ENCODE measurements at regions not wholly inside any gene's neighbourhood (a gene's known extent, or its start where the extent isn't known, plus 50 kb on each side); places are given as distances from the start of the nearest gene placed in this dataset.

GRCh38 chr21:31479714-31480113, 135.7 kb upstream of the TIAM1 start:
- no peak for DNase-seq (ENCODE audit: low spot score, unreplicated experiment)
- H3K9me3 Mint-ChIP-seq (ENCODE audit: low read depth) = peaks cover 9% of the 10 kb centered on the region
- H3K27me3 Mint-ChIP-seq = no peaks in the 10 kb centered on the region
- H3K4me1 Mint-ChIP-seq (ENCODE audit: low read depth) = peaks cover 4% of the 10 kb centered on the region
- no peak overlapping the region for H3K4me3 Mint-ChIP-seq (ENCODE audit: low read depth)
- peaks cover 5% of the 10 kb centered on the region for H3K36me3 Mint-ChIP-seq (ENCODE audit: insufficient read depth)
- peak overlapping the region; percentile 57 for H3K27ac Mint-ChIP-seq
- no peak for TF ChIP-seq CTCF (IDR thresholded peaks at IDR 0.05; ENCODE audit: unreplicated experiment)

- peaks cover 8% of the 10 kb centered on the region for H3K9me3 Mint-ChIP-seq (ENCODE audit: low read depth)
- peaks cover 4% of the 10 kb centered on the region for H3K36me3 Mint-ChIP-seq (ENCODE audit: insufficient read depth)
- H3K4me3 Mint-ChIP-seq (ENCODE audit: low read depth) = no peak overlapping the region
- no peaks in the 10 kb centered on the region for H3K27me3 Mint-ChIP-seq
- no peak for DNase-seq (ENCODE audit: low spot score, unreplicated experiment)
- no peak for TF ChIP-seq CTCF (IDR thresholded peaks at IDR 0.05; ENCODE audit: unreplicated experiment)
- H3K27ac Mint-ChIP-seq = no peak overlapping the region
- H3K4me1 Mint-ChIP-seq (ENCODE audit: low read depth) = peaks cover 4% of the 10 kb centered on the region
Observed at GRCh38 chr21:31479222-31479621, 135.2 kb upstream of the TIAM1 start.

GRCh38 chr21:31476263-31477022, 132.4 kb upstream of the TIAM1 start:
- DNase-seq (ENCODE audit: low spot score, unreplicated experiment) = no peak
- H3K36me3 Mint-ChIP-seq (ENCODE audit: insufficient read depth) = peaks cover under 1% of the 10 kb centered on the region
- no peaks in the 10 kb centered on the region for H3K27me3 Mint-ChIP-seq
- H3K9me3 Mint-ChIP-seq (ENCODE audit: low read depth) = peaks cover 6% of the 10 kb centered on the region
- no peak overlapping the region for H3K4me3 Mint-ChIP-seq (ENCODE audit: low read depth)
- H3K27ac Mint-ChIP-seq = no peak overlapping the region
- no peak for TF ChIP-seq CTCF (IDR thresholded peaks at IDR 0.05; ENCODE audit: unreplicated experiment)
- peaks cover 4% of the 10 kb centered on the region for H3K4me1 Mint-ChIP-seq (ENCODE audit: low read depth)

GRCh38 chr21:31475223-31475622, 131.2 kb upstream of the TIAM1 start:
- Mint-ChIP-seq H3K27me3 (no peaks in the 10 kb centered on the region), H3K4me1 (ENCODE audit: low read depth) (peaks cover 4% of the 10 kb centered on the region), H3K4me3 (ENCODE audit: low read depth) (no peak overlapping the region), H3K27ac (no peak overlapping the region), H3K9me3 (ENCODE audit: low read depth) (no peaks in the 10 kb centered on the region), H3K36me3 (ENCODE audit: insufficient read depth) (no peaks in the 10 kb centered on the region)
- TF ChIP-seq CTCF (IDR thresholded peaks at IDR 0.05; ENCODE audit: unreplicated experiment) = no peak
- DNase-seq (ENCODE audit: low spot score, unreplicated experiment) = no peak

- H3K4me1 Mint-ChIP-seq (ENCODE audit: low read depth) = peaks cover 4% of the 10 kb centered on the region
- H3K27ac Mint-ChIP-seq = no peak overlapping the region
- H3K9me3 Mint-ChIP-seq (ENCODE audit: low read depth) = no peaks in the 10 kb centered on the region
Observed at GRCh38 chr21:31473685-31474345, 129.8 kb upstream of the TIAM1 start.

More at GRCh38 chr21:31473685-31474345, 129.8 kb upstream of the TIAM1 start:
- no peak for TF ChIP-seq CTCF (IDR thresholded peaks at IDR 0.05; ENCODE audit: unreplicated experiment)
- Mint-ChIP-seq H3K4me3 (ENCODE audit: low read depth) (no peak overlapping the region), H3K36me3 (ENCODE audit: insufficient read depth) (no peaks in the 10 kb centered on the region), H3K27me3 (no peaks in the 10 kb centered on the region)
- DNase-seq (ENCODE audit: low spot score, unreplicated experiment) = no peak

Data from progenitor cell of endocrine pancreas (in vitro differentiated cells).